Motor neuron (in vitro differentiated cells): ENCODE measurements at regions not wholly inside any gene's neighbourhood (a gene's known extent, or its start where the extent isn't known, plus 50 kb on each side); places are given as distances from the start of the nearest gene placed in this dataset.
A peak's percentile ranks its signal among the peaks of the same experiment; 100 is the strongest.
"Not testable (repeated sequence)": the region's sequence is repeated elsewhere in the genome, so short reads cannot be mapped to it uniquely, and the experiment has no call there.

Experiments used
- ATAC-seq, 8 experiments: fragments of 200-7000 bp; cut with Tn5 transposase; replicated peaks in 6 of 8; 2 replicates each; pipeline ENCODE4 v1.8.0; 2021; ENCODE audit warnings: mild to moderate bottlenecking in 8 of 8, moderate library complexity in 8 of 8
- H3K27ac ChIP-seq, 2 donors: fragments of 250-450 bp; sonication (Bioruptor Pico); 2 replicates each; pipeline ENCODE4 v1.9.0; 2021; ENCODE audit warnings: antibody characterized with exemption in 2 of 2, mild to moderate bottlenecking in 2 of 2, moderate library complexity in 1 of 2
- H3K4me1 ChIP-seq, 2 donors: fragments of 250-450 bp; sonication (Bioruptor Pico); replicated peaks in 1 of 2; 2 replicates each; pipeline ENCODE4 v1.6.1; 2021; ENCODE audit warnings: antibody characterized with exemption in 2 of 2, mild to moderate bottlenecking in 2 of 2, moderate library complexity in 1 of 2
- H3K4me3 ChIP-seq, 5 donors: fragments of 250-450 bp; sonication (Bioruptor Pico); 2 replicates each; pipeline ENCODE4 v1.9.0; 2021; ENCODE audit warnings: antibody characterized with exemption in 5 of 5, mild to moderate bottlenecking in 5 of 5, moderate library complexity in 4 of 5
- WGBS, 10 experiments: fragments of 450-650 bp; shearing (Covaris generic); methylation state at CpG; one replicate each; pipeline ENCODE4 v1.0.0; 2022; 5-methylcytosine and 5-hydroxymethylcytosine counted together
- in situ Hi-C, 9 experiments: fragments of 400-800 bp; cut with MboI; loops; one replicate each; pipeline ENCODE4 v1.15.0; 2021; ENCODE audit warnings: low sequenced_read_pairs in 9 of 9, low pct_unique_long_range_greater_than_20kb in 2 of 9; ENCODE audit not compliant: unreplicated experiment in 9 of 9

DNA sequence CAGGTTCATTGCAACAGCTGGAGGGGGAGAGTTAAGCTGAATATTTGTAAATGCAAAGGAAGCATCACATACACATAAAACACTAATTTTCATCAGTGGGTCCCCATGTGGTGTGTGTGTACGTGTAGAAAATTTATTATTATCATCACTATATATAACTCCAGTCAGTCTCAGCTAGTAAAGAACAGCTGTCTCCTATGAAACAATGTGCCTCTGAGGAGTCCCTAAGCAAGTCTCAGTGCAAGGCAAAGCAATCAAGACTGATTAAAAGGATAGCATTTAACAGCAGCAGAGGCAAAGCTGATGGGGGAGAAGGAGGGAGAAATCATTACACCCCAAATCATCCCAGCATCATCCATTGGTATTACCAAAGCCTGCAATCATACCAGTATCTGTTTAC is 104.2 kb upstream of the MARCHF11 start:
- peak in 3 of 8 experiments; percentile 24 to 67 (median 40) for ATAC-seq
- Histone ChIP-seq H3K4me1 (peaks cover 0 to 15% of the 10 kb centered on the region in 2 donors), H3K27ac (no peak overlapping the region), H3K4me3 (no peak overlapping the region)
- in situ Hi-C loops: no loop called here
- 17 to 80% (median 42%) methylated on average over 1 of the region's 1 CpG; no CpG with 5 or more reads in 4 of the 10 experiments for WGBS, 10 experiments

DNA sequence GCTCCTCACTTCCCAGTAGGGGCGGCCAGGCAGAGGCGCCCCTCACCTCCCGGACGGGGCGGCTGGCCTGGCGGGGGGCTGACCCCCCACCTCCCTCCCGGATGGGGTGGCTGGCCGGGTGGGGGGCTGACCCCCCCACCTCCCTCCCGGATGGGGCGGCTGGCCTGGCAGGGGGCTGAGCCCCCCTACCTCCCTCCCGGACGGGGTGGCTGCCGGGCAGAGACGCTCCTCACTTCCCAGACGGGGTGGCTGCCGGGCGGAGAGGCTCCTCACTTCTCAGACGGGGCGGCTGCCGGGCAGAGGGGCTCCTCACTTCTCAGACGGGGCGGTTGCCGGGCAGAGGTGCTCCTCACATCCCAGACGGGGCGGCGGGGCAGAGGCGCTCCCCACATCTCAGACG is 97.3 kb upstream of the MARCHF11 start:
- H3K27ac ChIP-seq, ATAC-seq, H3K4me1 ChIP-seq, in situ Hi-C loops, H3K4me3 ChIP-seq: not testable (repeated sequence)
- WGBS, 10 experiments: no CpG with 5 or more reads among the region's 28 CpGs

DNA sequence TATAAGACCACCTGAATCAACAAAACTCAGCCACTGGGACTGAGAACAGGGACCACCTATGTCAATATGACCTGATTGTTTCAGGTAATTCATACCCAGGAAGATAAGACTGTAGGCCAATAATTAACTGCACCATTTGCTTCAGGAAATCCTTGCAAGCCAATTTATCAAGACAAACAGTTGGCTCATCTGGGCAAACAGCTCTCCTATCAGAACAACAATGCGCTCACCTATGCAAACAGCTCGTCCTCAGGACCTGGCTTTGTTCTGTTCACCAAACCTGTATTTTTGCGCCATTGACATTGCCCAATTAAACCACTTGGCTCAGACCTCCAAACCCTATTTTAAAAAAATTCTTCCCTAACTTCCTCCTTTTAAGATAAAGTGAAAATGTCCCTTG is 92.3 kb upstream of the MARCHF11 start:
- no peak for ATAC-seq
- Histone ChIP-seq H3K27ac (no peak overlapping the region), H3K4me1 (peaks cover 0 to 4% of the 10 kb centered on the region in 2 donors), H3K4me3 (no peak overlapping the region)
- 12 to 100% (median 84%) methylated on average over 1 to 3 of the region's 3 CpGs for WGBS, 10 experiments
- in situ Hi-C loops: no loop called here

DNA sequence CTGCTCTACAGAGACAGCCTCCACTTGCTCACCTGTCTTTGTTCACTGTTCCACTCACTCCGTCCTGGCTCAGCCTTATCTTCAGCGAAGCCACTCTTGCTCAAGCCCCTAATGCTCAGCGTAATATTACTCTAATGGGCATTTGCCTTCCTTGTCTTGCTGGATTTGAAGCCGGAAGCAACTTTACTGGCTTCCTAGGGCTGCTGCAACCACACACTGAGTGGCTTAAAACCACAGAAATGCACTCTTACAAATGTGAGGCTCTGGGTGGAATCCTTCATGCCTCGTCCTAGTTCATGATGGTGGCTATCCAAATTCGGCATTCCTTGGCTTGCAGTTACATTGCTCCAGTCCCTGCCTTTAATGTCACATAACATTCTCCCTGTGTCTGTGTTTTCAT is 85.5 kb upstream of the MARCHF11 start:
- in situ Hi-C loops: no loop called here
- no peak overlapping the region for H3K27ac ChIP-seq
- no peak for ATAC-seq
- H3K4me3 ChIP-seq: no peak overlapping the region
- H3K4me1 ChIP-seq: peaks cover 0 to 8% of the 10 kb centered on the region in 2 donors
- 3 to 100% (median 85%) methylated on average over 1 to 6 of the region's 6 CpGs; no CpG with 5 or more reads in 3 of the 10 experiments for WGBS, 10 experiments

DNA sequence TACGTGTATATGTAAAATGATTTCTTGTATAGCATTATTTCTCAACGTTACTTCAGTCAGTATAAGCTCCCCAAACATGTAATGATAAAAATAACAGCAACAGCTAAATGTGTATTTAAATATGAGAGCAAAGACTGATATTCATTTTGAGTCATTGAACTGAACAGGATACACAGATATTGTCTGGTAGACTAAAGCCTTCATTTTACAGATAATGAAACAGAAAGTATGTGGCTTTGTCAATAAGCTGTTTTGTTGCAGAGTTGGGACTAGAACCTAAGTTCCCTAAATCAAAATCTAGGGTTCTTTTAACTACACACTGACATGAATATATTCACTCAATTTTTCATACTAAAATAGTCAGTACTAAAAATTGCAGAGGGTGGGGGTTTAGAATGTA is 80.4 kb upstream of the MARCHF11 start:
- 0 to 83% (median 72%) methylated on average over 1 to 2 of the region's 2 CpGs for WGBS, 10 experiments
- H3K4me3 ChIP-seq: no peak overlapping the region
- ATAC-seq: no peak
- peaks cover 0 to 14% of the 10 kb centered on the region in 2 donors for H3K4me1 ChIP-seq
- in situ Hi-C loops: no loop called here
- H3K27ac ChIP-seq: no peak overlapping the region

DNA sequence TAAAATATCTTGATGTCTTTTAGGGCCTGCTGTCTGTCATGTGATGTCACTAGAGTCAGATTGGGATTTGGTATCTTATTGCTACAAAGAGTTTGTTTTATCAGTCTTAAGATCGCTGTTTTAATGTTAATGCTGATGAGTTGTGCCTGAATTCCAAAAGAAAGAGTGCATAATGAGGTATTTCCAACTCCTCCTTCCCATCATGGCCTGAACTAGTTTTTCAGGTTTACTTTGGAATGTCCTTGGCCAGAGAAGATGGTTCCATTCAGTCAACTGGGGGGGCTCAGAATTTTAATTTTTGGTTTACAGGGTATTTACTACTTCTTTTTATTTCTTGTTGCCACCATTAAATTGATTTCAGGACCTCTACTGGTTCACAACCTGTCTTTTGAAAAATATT is 74.3 kb upstream of the MARCHF11 start:
- in situ Hi-C loops: no loop called here
- WGBS, 10 experiments: 0 to 43% (median 22%) methylated on average over 1 of the region's 1 CpG; no CpG with 5 or more reads in 5 of the 10 experiments
- ATAC-seq: no peak
- Histone ChIP-seq H3K27ac (no peak overlapping the region), H3K4me3 (no peak overlapping the region), H3K4me1 (peaks cover 0 to 7% of the 10 kb centered on the region in 2 donors)

DNA sequence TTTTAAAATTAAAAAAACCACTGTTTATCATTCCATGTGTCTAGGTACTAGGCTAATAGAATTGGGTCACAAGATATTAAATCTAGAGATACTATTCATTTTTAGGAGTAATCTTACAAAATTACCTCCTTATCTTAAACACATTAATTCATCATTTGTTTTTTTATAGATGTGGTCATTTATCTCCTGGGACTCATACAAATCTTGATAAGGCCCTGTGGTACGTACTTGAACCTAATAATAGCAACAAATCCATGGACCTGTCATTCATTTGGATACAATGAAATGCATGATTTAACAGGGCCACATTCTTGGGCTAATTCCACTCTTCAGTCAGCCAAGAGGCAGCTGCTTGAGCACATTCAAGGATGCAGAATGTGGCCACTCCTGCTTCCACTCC is 66.4 kb upstream of the MARCHF11 start:
- in situ Hi-C loops: no loop called here
- H3K27ac ChIP-seq: no peak overlapping the region
- no peak overlapping the region for H3K4me3 ChIP-seq
- 0 to 83% (median 30%) methylated on average over 1 of the region's 1 CpG; no CpG with 5 or more reads in 2 of the 10 experiments for WGBS, 10 experiments
- no peak for ATAC-seq
- H3K4me1 ChIP-seq: no peaks in the 10 kb centered on the region

DNA sequence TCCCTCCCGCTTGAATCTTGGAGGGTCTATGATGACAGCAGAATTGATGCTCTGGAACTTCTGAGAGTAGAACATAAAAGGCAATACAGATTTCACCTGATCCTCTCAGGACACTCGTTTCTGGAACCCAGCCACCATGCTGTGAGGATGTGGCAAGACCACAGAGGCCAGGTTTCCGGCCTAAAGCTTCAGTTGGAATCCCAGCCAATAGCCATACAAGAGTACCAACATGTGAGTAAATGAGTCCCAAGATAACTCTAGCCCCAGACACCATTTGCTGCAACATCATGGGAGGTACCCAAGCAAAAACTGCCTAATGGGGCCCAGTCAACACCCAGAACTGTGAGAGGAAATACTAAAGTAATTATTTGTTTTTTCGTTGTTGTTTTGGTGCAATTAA is 65.7 kb upstream of the MARCHF11 start:
- no peak for ATAC-seq
- WGBS, 10 experiments: 0 to 80% (median 67%) methylated on average over 1 to 4 of the region's 4 CpGs; no CpG with 5 or more reads in 3 of the 10 experiments
- Histone ChIP-seq H3K4me1 (no peaks in the 10 kb centered on the region), H3K4me3 (no peak overlapping the region), H3K27ac (no peak overlapping the region)
- in situ Hi-C loops: no loop called here

DNA sequence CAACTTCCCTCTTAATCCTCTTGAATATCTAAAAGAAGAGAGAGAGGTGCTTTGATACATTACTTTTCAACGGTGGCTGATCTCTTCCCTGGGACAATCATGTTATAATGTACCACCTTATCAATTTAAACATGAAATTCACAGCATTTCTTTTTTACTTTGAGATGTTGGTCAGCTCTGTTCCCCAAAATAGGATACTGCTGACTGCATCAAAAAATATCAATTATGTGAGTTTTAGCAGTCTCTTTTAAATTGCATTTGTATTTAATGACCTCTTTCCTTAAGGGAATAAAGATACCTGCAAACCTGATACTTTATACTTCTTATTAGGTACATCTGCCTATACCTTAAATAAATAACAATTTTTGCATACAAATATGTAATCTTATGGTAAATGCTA is 58.4 kb upstream of the MARCHF11 start:
- Histone ChIP-seq H3K4me1 (peaks cover 0 to 4% of the 10 kb centered on the region in 2 donors), H3K4me3 (no peak overlapping the region), H3K27ac (no peak overlapping the region)
- in situ Hi-C loops: no loop called here
- 0 to 73% (median 23%) methylated on average over 1 of the region's 1 CpG; no CpG with 5 or more reads in 4 of the 10 experiments for WGBS, 10 experiments
- no peak for ATAC-seq

DNA sequence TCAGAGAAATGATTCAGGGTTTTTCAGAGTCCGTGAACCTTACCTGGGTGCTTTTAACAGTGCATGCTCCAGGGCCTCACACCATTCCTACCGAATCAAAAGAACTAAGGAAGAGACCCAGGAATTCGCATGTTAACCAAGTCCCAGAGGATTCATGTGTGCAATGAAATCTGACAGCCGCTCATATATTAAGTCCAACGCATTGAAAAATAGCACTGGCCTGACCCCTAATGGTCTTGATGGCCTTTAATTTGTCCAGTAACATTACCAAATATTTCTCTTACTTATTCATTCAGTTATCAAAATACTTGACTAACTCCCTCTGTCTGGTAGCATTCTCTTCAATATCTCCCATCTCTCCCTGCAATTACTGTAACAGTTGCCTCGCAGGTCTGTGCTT is 55.0 kb upstream of the MARCHF11 start:
- in situ Hi-C loops: no loop called here
- H3K4me3 ChIP-seq: no peak overlapping the region
- peaks cover 0 to 4% of the 10 kb centered on the region in 2 donors for H3K4me1 ChIP-seq
- no peak for ATAC-seq
- 0 to 100% (median 85%) methylated on average over 1 to 5 of the region's 6 CpGs for WGBS, 10 experiments
- H3K27ac ChIP-seq: no peak overlapping the region

DNA sequence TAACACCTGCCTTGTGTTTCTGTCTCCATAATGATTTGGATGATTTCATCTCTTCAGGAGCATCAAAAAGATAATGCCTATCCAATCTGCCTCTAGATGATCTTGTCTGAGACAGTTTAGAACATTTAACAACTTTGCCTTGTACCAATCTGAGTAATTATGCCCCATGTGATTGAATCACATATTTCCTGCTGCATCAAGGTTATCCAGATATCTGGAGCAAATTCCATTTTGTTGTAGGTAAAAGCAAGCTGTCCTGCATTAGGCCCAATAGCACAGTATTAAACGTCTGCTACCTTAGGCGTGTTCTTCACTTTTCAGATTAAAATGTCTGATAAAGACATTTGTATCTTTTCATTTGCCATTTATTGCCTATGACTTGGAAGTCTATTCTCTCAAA is 54.1 kb upstream of the MARCHF11 start:
- in situ Hi-C loops: no loop called here
- H3K4me1 ChIP-seq: peaks cover 0 to 4% of the 10 kb centered on the region in 2 donors
- 0 to 100% (median 76%) methylated on average over 1 to 2 of the region's 2 CpGs; no CpG with 5 or more reads in 3 of the 10 experiments for WGBS, 10 experiments
- H3K27ac ChIP-seq: no peak overlapping the region
- H3K4me3 ChIP-seq: no peak overlapping the region
- ATAC-seq: no peak

DNA sequence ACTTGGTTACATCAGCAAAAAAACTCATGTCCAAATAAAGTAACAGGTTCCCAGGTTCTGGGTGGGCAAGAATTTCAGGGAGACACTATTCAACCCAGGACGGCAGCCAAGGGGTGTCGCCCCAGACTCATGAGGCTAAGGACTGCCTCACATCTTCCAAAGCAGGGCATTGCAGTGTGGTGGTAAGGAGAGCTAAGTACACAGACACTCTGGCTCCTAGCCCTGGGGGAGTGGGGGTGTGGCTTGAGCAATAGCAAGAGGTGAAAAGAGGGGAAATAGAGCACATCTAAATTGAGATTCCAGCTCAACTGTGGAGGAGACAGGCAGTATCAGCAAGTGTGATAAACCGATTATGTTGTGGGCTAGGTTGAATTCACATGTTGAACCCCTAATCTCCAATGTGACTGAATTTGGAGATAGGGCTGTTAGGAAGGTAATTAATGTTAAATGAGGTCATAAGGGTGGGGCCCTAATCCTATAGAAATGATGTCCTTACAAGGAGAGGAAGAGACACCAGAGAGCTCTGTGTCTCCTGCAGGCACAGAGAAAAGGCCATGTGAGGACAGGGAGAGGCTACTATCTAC is 49.9 kb upstream of the MARCHF11 start:
- in situ Hi-C loops: no loop called here
- Histone ChIP-seq H3K4me3 (no peak overlapping the region), H3K27ac (no peak overlapping the region), H3K4me1 (peaks cover 0 to 4% of the 10 kb centered on the region in 2 donors)
- 6 to 100% (median 20%) methylated on average over 1 to 3 of the region's 3 CpGs; no CpG with 5 or more reads in 3 of the 10 experiments for WGBS, 10 experiments
- no peak for ATAC-seq
